Fibroblast of lung (primary cell): ENCODE measurements at regions not wholly inside any gene's neighbourhood (a gene's known extent, or its start where the extent isn't known, plus 50 kb on each side); places are given as distances from the start of the nearest gene placed in this dataset.

ENCODE experiments used
- DNase-seq, 2 donors: peaks; one replicate each; pipeline versions ENCODE4 v3.0.0 to v3.0.0-alpha.2; 2010; ENCODE audit warnings: low read depth in 2 of 2
- H2AFZ ChIP-seq: 2 replicates; pipeline ENCODE4 v1.5.1; 2012; ENCODE audit warnings: low read length, control low read depth, inconsistent platforms
- H3K27ac ChIP-seq: 2 replicates; pipeline ENCODE4 v1.5.1; 2011; ENCODE audit warnings: low read length, control low read depth; ENCODE audit not compliant: insufficient read depth
- H3K27me3 ChIP-seq: 2 replicates; pipeline ENCODE4 v1.5.1; 2011; ENCODE audit warnings: mild to moderate bottlenecking, low read length; ENCODE audit not compliant: control insufficient read depth, insufficient read depth
- H3K36me3 ChIP-seq: 2 replicates; pipeline ENCODE4 v1.5.1; 2011; ENCODE audit warnings: low read length; ENCODE audit not compliant: control insufficient read depth, insufficient read depth
- H3K4me1 ChIP-seq: 2 replicates; pipeline ENCODE4 v1.5.1; 2011; ENCODE audit warnings: low read length; ENCODE audit not compliant: control insufficient read depth, insufficient read depth; ENCODE audit errors: extremely low read depth
- H3K4me2 ChIP-seq: 2 replicates; pipeline ENCODE4 v1.5.1; 2011; ENCODE audit warnings: low read length, control low read depth; ENCODE audit not compliant: insufficient read depth; ENCODE audit errors: extremely low read depth
- H3K4me3 ChIP-seq, 4 experiments: fragments of 200-600 bp in 1 of 4; sonication (generic) in 1 of 4; replicated peaks in 1 of 4; 2 replicates each; pipeline ENCODE4 v1.5.1; 2011 to 2016; ENCODE audit warnings: low read length in 4 of 4, low read depth in 3 of 4, mild to moderate bottlenecking in 3 of 4, control low read depth in 2 of 4, inconsistent platforms in 1 of 4, mixed read lengths in 1 of 4; ENCODE audit not compliant: insufficient read depth in 1 of 4; ENCODE audit errors: control extremely low read depth in 1 of 4
- H3K79me2 ChIP-seq: 2 replicates; pipeline ENCODE4 v1.5.1; 2012; ENCODE audit warnings: mild to moderate bottlenecking, low read length, inconsistent platforms; ENCODE audit not compliant: control insufficient read depth, insufficient read depth
- H3K9ac ChIP-seq: 2 replicates; pipeline ENCODE4 v1.5.1; 2011; ENCODE audit warnings: mild to moderate bottlenecking, low read length, control low read depth; ENCODE audit not compliant: insufficient read depth
- H3K9me3 ChIP-seq: 2 replicates; pipeline ENCODE4 v1.5.1; 2012; ENCODE audit warnings: low read depth, low read length; ENCODE audit not compliant: control insufficient read depth, insufficient read depth
- H4K20me1 ChIP-seq: 2 replicates; pipeline ENCODE4 v1.5.1; 2011; ENCODE audit warnings: low read length; ENCODE audit not compliant: control insufficient read depth, insufficient read depth; ENCODE audit errors: extremely low read depth
- CTCF ChIP-seq, 2 donors: IDR thresholded peaks in 1 of 2; conservative IDR thresholded peaks in 1 of 2; 1 replicate in 1 of 2; 2 replicates in 1 of 2; pipeline ENCODE4 v1.5.1; 2011 to 2012; ENCODE audit warnings: low read length in 2 of 2, control low read depth in 1 of 2, inconsistent platforms in 1 of 2, low read depth in 1 of 2, mild to moderate bottlenecking in 1 of 2
- EZH2 ChIP-seq: IDR thresholded peaks from 2 replicates; pipeline ENCODE4 v1.5.1; 2012; ENCODE audit warnings: low read length, control low read depth, mild to moderate bottlenecking; ENCODE audit errors: missing control alignments

- DNase-seq: no peak
- no peaks in the 10 kb centered on the region for H3K79me2 ChIP-seq
- no peaks in the 10 kb centered on the region for H4K20me1 ChIP-seq
- H3K27me3 ChIP-seq: peaks cover 29% of the 10 kb centered on the region
- no peak overlapping the region for H3K27ac ChIP-seq
- peaks cover 4% of the 10 kb centered on the region for H3K4me1 ChIP-seq
- TF ChIP-seq CTCF (conservative IDR thresholded peaks at IDR 0.05 in 1 of 2, IDR thresholded peaks at IDR 0.05 in 1 of 2; ENCODE audit: low read depth in 1 of 2, low read length in 2 of 2) (no peak), EZH2 (no peak)
- H3K9ac ChIP-seq: no peak overlapping the region
- H3K36me3 ChIP-seq: no peaks in the 10 kb centered on the region
- no peaks in the 10 kb centered on the region for H3K9me3 ChIP-seq
- H3K4me2 ChIP-seq: no peak overlapping the region
- no peak overlapping the region for H3K4me3 ChIP-seq
- no peak overlapping the region for H2AFZ ChIP-seq
Observed at GRCh38 chr3:194251891-194252560, 99.1 kb downstream of the CPN2 start.

- Histone ChIP-seq H3K79me2 (no peaks in the 10 kb centered on the region), H3K4me2 (no peak overlapping the region), H3K4me3 (no peak overlapping the region), H3K27ac (no peak overlapping the region), H3K36me3 (no peaks in the 10 kb centered on the region), H3K4me1 (peaks cover 4% of the 10 kb centered on the region), H3K27me3 (peaks cover 22% of the 10 kb centered on the region), H2AFZ (no peak overlapping the region), H4K20me1 (no peaks in the 10 kb centered on the region), H3K9ac (no peak overlapping the region), H3K9me3 (no peaks in the 10 kb centered on the region)
- no peak for TF ChIP-seq CTCF (conservative IDR thresholded peaks at IDR 0.05 in 1 of 2, IDR thresholded peaks at IDR 0.05 in 1 of 2; ENCODE audit: low read depth in 1 of 2, low read length in 2 of 2)
- no peak for TF ChIP-seq EZH2
- no peak for DNase-seq
Observed at GRCh38 chr3:194253270-194253669, 97.9 kb downstream of the CPN2 start.

GRCh38 chr3:194254040-194254439, 97.1 kb downstream of the CPN2 start:
- no peaks in the 10 kb centered on the region for H3K36me3 ChIP-seq
- no peak overlapping the region for H3K4me2 ChIP-seq
- H3K4me3 ChIP-seq: no peak overlapping the region
- H4K20me1 ChIP-seq: no peaks in the 10 kb centered on the region
- no peak for DNase-seq
- peaks cover 4% of the 10 kb centered on the region for H3K4me1 ChIP-seq
- H2AFZ ChIP-seq: no peak overlapping the region
- H3K9me3 ChIP-seq: no peaks in the 10 kb centered on the region
- no peak for TF ChIP-seq EZH2
- no peak for TF ChIP-seq CTCF (conservative IDR thresholded peaks at IDR 0.05 in 1 of 2, IDR thresholded peaks at IDR 0.05 in 1 of 2; ENCODE audit: low read depth in 1 of 2, low read length in 2 of 2)
- no peaks in the 10 kb centered on the region for H3K79me2 ChIP-seq
- no peak overlapping the region for H3K9ac ChIP-seq
- H3K27me3 ChIP-seq: peaks cover 17% of the 10 kb centered on the region
- H3K27ac ChIP-seq: no peak overlapping the region
